NCI-H1048 (cell line): ENCODE measurements at regions not wholly inside any gene's neighbourhood (a gene's known extent, or its start where the extent isn't known, plus 50 kb on each side); places are given as distances from the start of the nearest gene placed in this dataset.
"Not testable (repeated sequence)": the region's sequence is repeated elsewhere in the genome, so short reads cannot be mapped to it uniquely, and the experiment has no call there.

Source experiments
- DNase-seq: peaks from one replicate; lab custom pipeline; 2025; lab: John Stamatoyannopoulos, UW

DNA sequence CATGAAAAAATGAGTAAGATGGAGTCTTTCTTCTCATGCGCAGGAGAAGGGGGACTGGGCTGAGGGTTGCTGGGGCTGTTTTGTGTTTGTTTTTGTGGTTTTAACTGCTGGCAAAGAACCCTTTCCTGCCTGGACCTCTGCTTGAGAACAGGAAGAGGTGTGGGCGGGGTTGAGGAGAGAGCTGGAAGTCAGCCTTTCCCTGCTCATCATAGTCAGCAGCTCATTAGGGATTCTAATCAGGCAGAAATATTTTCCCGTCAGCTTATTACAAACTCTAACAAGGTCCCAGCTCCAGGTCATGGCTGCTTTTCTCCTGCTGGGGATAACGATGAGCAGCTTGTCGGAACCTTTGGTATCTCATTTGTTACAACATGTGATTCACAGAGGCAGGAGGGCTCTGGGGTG lies 185.0 kb upstream of the NRXN3 start:
- DNase-seq = no peak

- DNase-seq = no peak
Measured at GRCh38 chr14:77986773-77987172, 183.4 kb upstream of the NRXN3 start.

- DNase-seq = no peak
Measured at GRCh38 chr14:77988096-77988870, 181.9 kb upstream of the NRXN3 start.

DNA sequence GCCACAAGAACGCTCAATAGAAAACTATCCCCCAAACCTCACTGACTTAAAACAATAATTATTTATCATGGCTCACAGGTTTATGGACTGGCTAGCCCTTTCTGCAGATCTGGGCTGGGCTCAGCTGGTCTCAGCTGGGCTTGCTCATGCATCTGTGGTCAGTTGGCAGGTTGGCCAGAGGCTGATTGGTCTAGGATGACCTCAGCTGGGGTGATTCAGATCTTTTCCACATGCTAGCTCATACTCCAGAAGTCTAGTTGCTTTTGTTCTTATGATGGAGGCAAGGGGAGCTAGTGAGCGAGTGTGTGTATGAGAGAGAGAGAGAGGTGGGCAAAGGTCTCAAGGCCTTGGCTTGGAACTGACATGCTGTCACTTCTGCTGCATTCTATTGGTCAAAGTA lies 181.2 kb upstream of the NRXN3 start:
- DNase-seq = no peak

DNA sequence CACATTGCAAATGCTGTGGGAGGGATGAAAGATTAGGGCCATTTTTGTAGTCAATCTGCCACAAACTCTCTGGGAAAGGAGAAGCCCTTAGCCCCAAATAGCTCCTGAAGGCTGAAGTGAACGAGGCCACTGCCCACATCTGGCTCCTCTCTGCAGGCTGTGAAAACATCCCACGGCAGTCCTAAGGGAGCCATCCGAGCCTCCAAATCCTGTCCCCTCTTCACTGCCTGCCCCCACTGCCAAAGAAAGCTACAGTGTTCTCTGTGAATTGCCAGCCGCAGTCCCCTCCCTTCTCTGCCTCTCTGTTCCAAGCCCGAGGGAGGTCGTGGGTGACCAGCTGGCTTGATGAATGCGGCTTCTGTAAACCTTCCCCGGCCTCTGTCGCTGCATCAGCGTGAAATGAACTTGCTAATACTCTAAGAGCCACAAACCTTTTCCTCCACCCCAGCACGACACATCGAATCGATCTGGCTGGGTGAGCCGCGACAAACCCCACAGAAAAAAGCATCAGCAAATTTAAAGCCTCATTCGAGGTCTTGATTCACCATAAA lies 180.7 kb upstream of the NRXN3 start:
- DNase-seq = no peak

DNA sequence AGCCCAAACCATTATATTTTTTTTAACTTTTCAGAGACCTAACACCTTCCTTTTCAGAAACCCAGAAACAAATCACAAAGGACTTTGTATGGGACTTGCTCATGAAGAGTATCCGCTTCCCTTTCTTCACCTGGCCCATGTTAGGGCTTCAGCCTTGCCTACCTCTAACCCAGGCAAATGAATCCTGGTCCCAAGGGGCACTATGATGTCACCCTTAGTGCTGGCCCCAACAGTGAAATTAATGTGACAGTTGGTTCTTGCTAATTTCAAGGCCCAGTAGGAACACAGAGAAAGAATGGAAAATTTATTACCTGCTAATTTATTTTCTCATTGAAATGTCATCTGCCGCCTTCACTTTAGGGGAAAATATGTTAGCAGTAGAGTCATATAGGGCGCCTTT lies 179.8 kb upstream of the NRXN3 start:
- DNase-seq = no peak

DNA sequence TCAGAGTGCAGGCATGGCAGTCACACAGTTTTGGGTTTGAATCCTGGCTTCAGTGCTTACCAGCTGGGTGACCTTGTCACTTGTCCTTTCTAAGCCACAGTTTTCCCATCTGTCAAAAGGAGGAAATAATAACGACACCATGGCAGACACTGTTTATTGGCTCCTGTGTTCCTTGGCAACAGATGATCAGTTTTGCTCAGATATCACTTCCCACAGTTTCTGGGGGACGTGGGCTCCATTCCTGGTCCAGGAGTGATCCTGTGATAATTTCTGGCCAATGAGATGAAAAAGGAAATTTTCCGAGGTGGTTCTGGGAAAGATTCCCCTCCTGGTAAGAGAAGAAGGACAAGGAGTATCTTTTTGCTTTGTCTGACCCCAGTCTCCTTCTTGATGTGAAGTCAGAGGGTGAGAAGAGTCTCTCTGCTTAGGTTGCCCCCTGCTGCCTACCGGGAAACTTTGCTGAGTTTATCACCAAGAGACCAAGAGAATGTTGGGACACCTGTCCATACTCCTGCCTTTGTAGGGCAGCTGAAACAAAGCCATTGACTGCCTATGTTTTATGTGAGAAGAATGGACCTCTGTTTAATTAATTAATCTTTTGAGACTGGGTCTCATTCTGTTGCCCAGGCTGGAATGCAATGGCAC lies 178.9 kb upstream of the NRXN3 start:
- DNase-seq = no peak

- DNase-seq = no peak
Measured at GRCh38 chr14:78005325-78005724, 164.8 kb upstream of the NRXN3 start.

GRCh38 chr14:78007160-78007559 lies 163.0 kb upstream of the NRXN3 start:
- DNase-seq = no peak

DNA sequence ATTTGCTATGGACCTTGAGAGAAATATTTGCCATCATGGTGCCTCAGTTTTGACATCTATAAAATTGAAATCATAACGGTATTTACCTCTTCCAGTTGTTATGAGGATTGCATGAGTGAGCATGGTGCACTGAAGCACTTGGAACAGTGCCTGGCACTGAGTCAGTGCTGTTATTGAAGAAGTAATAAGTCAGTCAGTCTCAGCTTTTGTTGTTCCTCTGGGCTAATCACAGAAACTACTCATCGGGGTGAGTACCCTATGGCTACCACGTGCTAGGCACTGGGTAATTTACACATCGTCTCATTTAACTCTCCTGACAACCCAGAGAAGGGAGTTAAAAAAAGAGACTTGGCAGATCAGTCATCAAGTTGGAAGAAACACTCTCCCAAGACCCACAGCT lies 159.5 kb upstream of the NRXN3 start:
- DNase-seq = no peak

GRCh38 chr14:78013911-78014310 lies 156.3 kb upstream of the NRXN3 start:
- DNase-seq = not testable (repeated sequence)

DNA sequence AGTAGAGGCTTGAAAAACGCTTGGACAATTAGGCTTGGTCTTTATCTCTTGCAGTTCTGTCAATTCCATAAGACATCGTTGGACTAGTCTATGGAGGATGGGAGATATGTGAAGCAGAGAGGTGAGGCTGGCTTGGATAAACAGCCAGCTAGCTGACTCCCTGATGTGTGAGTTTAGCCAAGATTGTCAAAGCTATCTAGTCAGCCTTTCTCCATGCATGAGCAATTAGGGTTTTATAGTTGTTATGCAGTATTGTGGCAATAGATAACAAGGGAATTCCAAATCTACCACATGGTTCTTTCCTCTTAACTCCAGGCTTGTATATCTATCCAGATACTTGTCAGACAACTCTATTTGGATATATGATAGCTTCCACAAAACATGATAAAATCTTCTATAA lies 153.6 kb upstream of the NRXN3 start:
- DNase-seq = no peak

DNA sequence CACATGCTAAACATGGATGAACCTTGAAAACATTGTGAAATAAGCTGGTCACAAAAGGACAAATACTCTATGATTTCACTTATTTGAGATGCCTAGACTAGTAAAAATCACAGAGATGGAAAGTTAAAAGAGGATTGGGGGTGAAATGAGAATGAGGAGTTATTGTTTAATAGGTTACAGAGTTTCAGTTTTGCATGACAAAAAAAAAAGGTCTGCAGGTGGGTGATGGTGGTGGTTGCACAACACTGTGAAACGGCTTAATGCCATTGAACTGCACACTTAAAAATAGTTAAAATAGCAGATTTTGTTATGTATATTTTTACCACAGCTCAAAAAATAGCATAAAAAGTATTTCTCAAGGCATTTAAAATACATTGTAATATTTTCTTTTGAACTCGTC lies 151.9 kb upstream of the NRXN3 start:
- DNase-seq = no peak

DNA sequence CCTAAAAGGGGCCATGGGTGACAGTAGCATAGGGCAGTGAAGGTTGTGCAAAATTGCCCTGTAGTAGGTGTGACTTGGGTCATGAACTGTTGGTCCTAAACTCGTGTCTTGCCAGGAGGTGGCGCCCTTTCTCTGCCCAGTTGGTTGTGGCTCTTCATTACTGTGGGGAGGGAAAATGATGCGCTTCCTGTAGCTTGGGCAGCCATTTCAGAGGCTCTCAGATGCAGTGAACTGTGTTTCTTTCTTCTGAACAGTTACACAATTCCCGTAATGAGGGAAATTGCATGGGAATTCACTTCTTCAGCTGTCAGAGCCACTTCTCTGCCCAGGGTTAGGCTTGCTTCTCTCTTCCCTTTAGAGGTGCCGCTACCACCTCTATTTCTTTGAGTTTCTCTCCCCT lies 148.1 kb upstream of the NRXN3 start:
- DNase-seq = peak; percentile 40

- no peak for DNase-seq
Measured at GRCh38 chr14:78023112-78023511, 147.1 kb upstream of the NRXN3 start.

DNA sequence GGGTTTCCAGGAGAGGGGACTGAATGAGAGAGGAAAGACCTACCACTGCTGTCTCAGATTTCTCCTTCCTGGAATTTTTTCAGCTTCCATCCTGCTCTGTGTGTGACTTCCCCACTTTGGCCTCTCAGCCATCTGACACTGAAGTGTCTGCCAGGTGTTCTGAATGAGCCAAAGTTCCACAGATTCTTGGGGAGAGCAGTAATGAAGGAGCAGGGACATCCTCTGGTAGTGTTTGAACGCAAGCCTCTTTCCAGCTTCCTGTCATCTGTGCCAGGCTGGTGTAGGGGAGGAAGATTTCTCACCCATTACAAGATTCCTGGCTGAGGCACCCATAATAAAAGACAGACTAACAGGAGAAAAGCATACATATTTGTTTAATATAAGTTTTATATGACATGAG lies 141.7 kb upstream of the NRXN3 start:
- no peak for DNase-seq

GRCh38 chr14:78029601-78030372 lies 140.4 kb upstream of the NRXN3 start:
- peak; percentile 8 for DNase-seq

DNA sequence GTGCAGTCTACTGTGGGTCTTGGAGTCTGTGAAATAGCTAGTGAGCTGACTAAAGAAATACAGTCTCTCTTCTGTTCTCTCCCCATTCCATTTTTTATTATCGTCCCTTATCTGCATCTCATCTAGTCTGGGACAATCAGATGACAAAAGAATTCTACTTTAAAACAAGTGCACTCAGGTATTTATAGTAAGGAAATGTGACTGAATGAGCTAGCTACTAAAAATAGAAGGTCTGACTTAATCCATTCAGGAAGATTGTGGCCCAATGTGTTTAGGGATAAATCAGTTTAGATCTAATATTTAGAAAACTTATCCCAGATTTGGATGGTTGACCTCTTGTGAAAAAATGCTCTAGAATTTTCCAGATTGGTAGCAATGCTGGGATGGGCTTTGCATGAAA lies 126.8 kb upstream of the NRXN3 start:
- no peak for DNase-seq

- no peak for DNase-seq
Measured at GRCh38 chr14:78048120-78048519, 122.1 kb upstream of the NRXN3 start.

DNA sequence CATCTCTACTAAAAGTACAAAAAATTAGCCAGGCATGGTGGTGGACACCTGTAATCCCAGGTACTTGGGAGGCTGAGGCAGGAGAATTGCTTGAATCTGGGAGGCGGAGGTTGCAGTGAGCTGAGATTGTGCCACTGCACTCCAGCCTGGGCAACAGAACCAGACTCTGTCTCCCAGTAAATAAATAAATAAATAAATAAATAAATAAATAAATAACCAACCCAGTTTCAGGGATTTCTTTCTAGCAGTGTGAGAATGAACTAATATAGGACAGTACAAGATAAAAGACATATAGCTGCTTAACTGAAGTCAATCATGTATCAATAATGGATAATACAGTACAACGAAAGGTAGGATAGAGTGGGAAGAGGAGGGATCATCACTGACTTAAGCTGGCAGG lies 113.3 kb upstream of the NRXN3 start:
- DNase-seq = not testable (repeated sequence)

DNA sequence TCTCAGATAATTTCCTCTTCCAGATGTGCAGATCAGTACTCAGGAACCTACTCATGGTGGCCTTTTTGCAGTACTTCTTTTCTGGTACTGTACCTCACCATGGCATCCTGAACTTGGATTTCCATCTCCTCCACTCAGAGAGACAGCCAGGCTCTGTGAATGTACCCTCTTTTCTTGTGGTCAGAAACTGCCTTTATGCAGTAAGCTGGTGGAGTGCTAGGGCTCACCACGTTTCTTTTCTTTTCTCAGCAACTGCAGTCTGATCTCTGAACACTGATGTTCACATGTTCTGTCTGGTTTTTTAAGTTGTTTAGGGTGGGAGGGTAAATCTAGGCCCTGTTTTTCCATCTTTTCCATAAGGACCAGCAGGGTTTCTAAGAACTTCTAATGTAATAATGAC lies 99.8 kb upstream of the NRXN3 start:
- no peak for DNase-seq

- no peak for DNase-seq
Measured at GRCh38 chr14:78071016-78071549, 99.1 kb upstream of the NRXN3 start.

DNA sequence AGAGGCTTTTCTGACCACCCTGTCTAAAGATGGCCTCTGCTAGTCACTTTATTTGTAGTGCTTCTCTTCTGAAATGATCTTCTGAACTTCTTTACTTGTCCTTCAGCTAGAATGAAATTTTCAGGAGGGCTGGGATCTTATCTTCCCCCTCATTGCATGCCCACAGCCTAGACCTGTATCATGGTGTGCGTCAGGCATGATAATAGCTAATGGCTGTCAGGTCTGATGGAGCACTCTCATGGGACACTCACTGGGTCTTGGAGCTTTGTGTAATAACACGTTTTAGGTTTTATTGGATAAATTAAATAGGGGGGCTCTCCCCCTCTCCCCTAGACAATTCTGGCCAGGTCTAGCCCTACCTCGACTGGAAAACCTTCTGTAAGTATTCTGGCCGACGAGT lies 97.1 kb upstream of the NRXN3 start:
- DNase-seq = no peak
